IMR-90 (cell line): ENCODE measurements at regions not wholly inside any gene's neighbourhood (a gene's known extent, or its start where the extent isn't known, plus 50 kb on each side); places are given as distances from the start of the nearest gene placed in this dataset.

Source experiments
- ATAC-seq: fragments of 200-7000 bp; cut with Tn5 transposase; 2 replicates; pipeline ENCODE4 v1.9.1; 2020; ENCODE audit warnings: low read depth, mild to moderate bottlenecking, moderate library complexity
- BruUV-seq: library from RNA; stranded (reverse); fragments of 400-500 nt; replicated peaks from 2 replicates; lab custom pipeline; 2021; lab: Mats Ljungman, UMichigan
- CTCF ChIA-PET: fragments of 300-600 bp; formaldehyde crosslinking; extraction: SDS; loops from one replicate; lab custom pipeline; 2021; ENCODE audit warnings: antibody characterized with exemption; lab: Yijun Ruan, JAX
- POLR2A ChIA-PET: fragments of 300-600 bp; sonication (Branson Sonifier 250); formaldehyde crosslinking; loops from one replicate; lab custom pipeline; 2022; ENCODE audit warnings: antibody characterized with exemption; ENCODE audit not compliant: unreplicated experiment; lab: Charles Lee
- DNase-seq: peaks from one replicate; pipeline ENCODE4 v3.0.0; 2013
- H2AFZ ChIP-seq: replicated peaks from 2 replicates; pipeline ENCODE3; 2013; ENCODE audit warnings: low read length, mild to moderate bottlenecking; ENCODE audit not compliant: poor library complexity
- H2AK5ac ChIP-seq: 2 replicates; pipeline ENCODE4 v1.6.1; 2013; ENCODE audit warnings: low read depth, low read length, inconsistent platforms
- H2AK9ac ChIP-seq: replicated peaks from 2 replicates; pipeline ENCODE3; 2013; ENCODE audit warnings: mild to moderate bottlenecking, low read depth, low read length, moderate library complexity; ENCODE audit not compliant: poor library complexity
- H2BK120ac ChIP-seq: 2 replicates; pipeline ENCODE4 v1.6.1; 2013; ENCODE audit warnings: low read depth, low read length, inconsistent platforms
- H2BK15ac ChIP-seq: 3 replicates; pipeline ENCODE4 v1.6.1; 2013; ENCODE audit warnings: low read depth, low read length, inconsistent platforms
- H2BK20ac ChIP-seq: 2 replicates; pipeline ENCODE4 v1.6.1; 2013; ENCODE audit warnings: low read depth, mild to moderate bottlenecking, inconsistent platforms, low read length, moderate library complexity
- H2BK5ac ChIP-seq: 2 replicates; pipeline ENCODE4 v1.6.1; 2013; ENCODE audit warnings: mild to moderate bottlenecking, low read depth, low read length, inconsistent platforms; ENCODE audit not compliant: poor library complexity, severe bottlenecking
- H3K14ac ChIP-seq: replicated peaks from 2 replicates; pipeline ENCODE4 v1.6.1; 2013; ENCODE audit warnings: low read depth, low read length, inconsistent platforms
- H3K18ac ChIP-seq: 2 replicates; pipeline ENCODE4 v1.6.1; 2013; ENCODE audit warnings: low read depth, low read length, control low read depth
- H3K23ac ChIP-seq: 2 replicates; pipeline ENCODE4 v1.6.1; 2013; ENCODE audit warnings: low read depth, low read length, inconsistent platforms
- H3K27ac ChIP-seq: 2 replicates; pipeline ENCODE4 v1.5.1; 2013; ENCODE audit warnings: mild to moderate bottlenecking, control low read depth, low read length; ENCODE audit not compliant: insufficient read depth
- H3K27me3 ChIP-seq: 2 replicates; pipeline ENCODE4 v1.6.1; 2013; ENCODE audit warnings: low read length; ENCODE audit not compliant: control insufficient read depth, insufficient read depth
- H3K36me3 ChIP-seq: 2 replicates; pipeline ENCODE4 v1.6.1; 2013; ENCODE audit warnings: low read length, mixed read lengths; ENCODE audit not compliant: control insufficient read depth, insufficient read depth
- H3K4ac ChIP-seq: 2 replicates; pipeline ENCODE4 v1.6.1; 2013; ENCODE audit warnings: low read depth, low read length, inconsistent platforms
- H3K4me1 ChIP-seq: 2 replicates; pipeline ENCODE4 v1.6.1; 2013; ENCODE audit warnings: low read length, mixed read lengths; ENCODE audit not compliant: control insufficient read depth, insufficient read depth
- H3K4me2 ChIP-seq: 2 replicates; pipeline ENCODE4 v1.6.1; 2013; ENCODE audit warnings: low read depth, mild to moderate bottlenecking, control low read depth, low read length, moderate library complexity
- H3K4me3 ChIP-seq: 2 replicates; pipeline ENCODE4 v1.5.1; 2013; ENCODE audit warnings: low read depth, mild to moderate bottlenecking, control low read depth, low read length, moderate library complexity; ENCODE audit not compliant: insufficient read depth
- H3K56ac ChIP-seq: 2 replicates; pipeline ENCODE4 v1.6.1; 2013; ENCODE audit warnings: low read length, inconsistent platforms; ENCODE audit not compliant: insufficient read depth; ENCODE audit errors: extremely low read depth
- H3K79me1 ChIP-seq, 2 experiments: 2 replicates each; pipeline ENCODE4 v1.6.1; 2013; ENCODE audit warnings: low read length in 2 of 2, inconsistent platforms in 1 of 2, low read depth in 1 of 2
- H3K9ac ChIP-seq: 2 replicates; pipeline ENCODE4 v1.6.1; 2013; ENCODE audit warnings: low read depth, low read length, control low read depth
- H3K9me1 ChIP-seq: 2 replicates; pipeline ENCODE4 v1.6.1; 2013; ENCODE audit warnings: low read length, inconsistent platforms; ENCODE audit not compliant: insufficient read depth
- H3K9me3 ChIP-seq: 2 replicates; pipeline ENCODE4 v1.6.1; 2013; ENCODE audit warnings: low read length; ENCODE audit not compliant: control insufficient read depth, insufficient read depth
- H4K20me1 ChIP-seq: 2 replicates; pipeline ENCODE4 v1.6.1; 2013; ENCODE audit warnings: low read length, inconsistent platforms; ENCODE audit not compliant: insufficient read depth
- H4K5ac ChIP-seq: 2 replicates; pipeline ENCODE4 v1.6.1; 2013; ENCODE audit warnings: mild to moderate bottlenecking, low read depth, low read length, control low read depth
- H4K8ac ChIP-seq, 2 experiments: 2 replicates each; pipeline ENCODE4 v1.6.1; 2013; ENCODE audit warnings: low read depth in 2 of 2, low read length in 2 of 2, control low read depth in 1 of 2, inconsistent platforms in 1 of 2
- H4K91ac ChIP-seq: 2 replicates; pipeline ENCODE4 v1.6.1; 2013; ENCODE audit warnings: low read depth, low read length, inconsistent platforms; ENCODE audit not compliant: insufficient read depth
- CEBPB ChIP-seq: IDR thresholded peaks from 2 replicates; pipeline ENCODE4 v1.6.1; 2012; ENCODE audit warnings: low read depth, low read length, improper control_type of control experiment
- RAD21 ChIP-seq: IDR thresholded peaks from 2 replicates; pipeline ENCODE4 v1.6.1; 2012; ENCODE audit warnings: low read length, improper control_type of control experiment
- SMC3 ChIP-seq: fragments of 150-350 bp; IDR thresholded peaks from 2 replicates; pipeline ENCODE4 v1.6.1; 2016; ENCODE audit warnings: low read depth, mild to moderate bottlenecking, antibody characterized with exemption, low read length, moderate library complexity
- USF2 ChIP-seq: fragments of 150-350 bp; IDR thresholded peaks from 2 replicates; pipeline ENCODE4 v1.6.1; 2017; ENCODE audit warnings: mild to moderate bottlenecking, antibody characterized with exemption, low read length, low read depth
- WGBS, 2 experiments: methylation state at CpG; one replicate each; pipeline versions ENCODE4 v1.1.5 to v1.1.7; 2013; ENCODE audit warnings: missing lambda C conversion rate in 2 of 2; ENCODE audit not compliant: insufficient read length in 1 of 2; ENCODE audit errors: extremely low coverage in 2 of 2; 5-methylcytosine and 5-hydroxymethylcytosine counted together
- dilution Hi-C: fragments of 300-500 bp; cut with HindIII; formaldehyde crosslinking; loops from one replicate; pipeline ENCODE4 v1.14.3; 2018; ENCODE audit warnings: low sequenced_read_pairs; ENCODE audit not compliant: unreplicated experiment
- in situ Hi-C: fragments of 300-500 bp; cut with MboI; formaldehyde crosslinking; loops from 3 replicates; pipeline ENCODE4 v1.14.3; 2019; ENCODE audit warnings: low sequenced_read_pairs, inconsistent platforms, mixed read lengths
- intact Hi-C: fragments of 100-400 bp; cut with micrococcal nuclease; formaldehyde crosslinking; loops from 2 replicates; pipeline ENCODE4 v1.10.0; 2022

DNA sequence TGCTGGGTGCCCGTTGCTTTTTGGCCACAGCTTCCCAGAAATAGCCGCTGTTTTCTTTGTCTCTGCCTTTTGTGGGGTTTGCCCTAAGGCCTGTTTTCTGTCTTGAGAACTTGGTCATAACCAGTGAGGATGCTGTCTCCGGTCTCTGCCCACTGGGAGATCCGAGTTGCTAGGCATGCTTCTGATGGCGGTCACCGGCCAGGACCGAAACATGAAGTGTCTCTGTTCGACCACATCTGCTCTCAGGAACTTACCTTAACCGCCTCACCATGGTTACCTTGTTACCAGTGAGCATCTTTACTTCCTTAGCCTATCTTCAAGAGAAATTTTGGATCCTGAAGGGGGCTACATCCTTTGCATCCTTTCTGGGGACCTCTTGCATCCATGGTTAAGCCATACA is 91.9 kb downstream of the RTP5 start:
- Histone ChIP-seq H4K91ac (no peak overlapping the region), H3K4me2 (no peak overlapping the region), H2BK5ac (no peak overlapping the region), H3K23ac (no peak overlapping the region), H4K8ac (no peak overlapping the region), H2AFZ (no peak overlapping the region), H3K9me1 (no peaks in the 10 kb centered on the region), H3K27ac (no peak overlapping the region), H3K27me3 (peaks cover 19% of the 10 kb centered on the region), H3K14ac (no peak overlapping the region), H2AK5ac (no peak overlapping the region), H3K4me1 (peaks cover 2% of the 10 kb centered on the region; the same call in 1 of the 2 replicates), H3K56ac (no peak overlapping the region), H2AK9ac (no peak overlapping the region), H3K4me3 (no peak overlapping the region), H4K20me1 (peaks cover 4% of the 10 kb centered on the region; the same call in 1 of the 2 replicates), H2BK120ac (no peak overlapping the region), H3K4ac (no peak overlapping the region), H3K9me3 (no peaks in the 10 kb centered on the region), H4K5ac (no peak overlapping the region), H3K36me3 (no peaks in the 10 kb centered on the region), H3K18ac (no peak overlapping the region), H3K79me1 (no peaks in the 10 kb centered on the region), H3K9ac (no peak overlapping the region), H2BK15ac (no peak overlapping the region), H2BK20ac (no peak overlapping the region)
- TF ChIP-seq RAD21 (no peak), USF2 (no peak), CEBPB (no peak), SMC3 (no peak)
- 86% methylated on average over 6 of the region's 9 CpGs; no CpG with 5 or more reads in 1 of the 2 experiments for WGBS, 2 experiments
- intact Hi-C loops = no loop called here
- dilution Hi-C loops = no loop called here
- ATAC-seq = no peak
- in situ Hi-C loops = no loop called here
- CTCF ChIA-PET = no interaction called here
- no TSS peak for BruUV-seq
- POLR2A ChIA-PET = no interaction called here
- DNase-seq = no peak
